CD4-positive, CD25-positive, alpha-beta regulatory T cell (primary cell): ENCODE measurements at regions not wholly inside any gene's neighbourhood (a gene's known extent, or its start where the extent isn't known, plus 50 kb on each side); places are given as distances from the start of the nearest gene placed in this dataset.

ENCODE experiments used
- ATAC-seq, 2 donors: fragments of 150-1000 bp; cut with Tn5 transposase; one replicate each; pipeline ENCODE4 v1.10.0; 2021; ENCODE audit warnings: low read depth in 2 of 2, moderate number of reproducible peaks in 2 of 2, moderate library complexity in 1 of 2
- DNase-seq, 3 donors: peaks; one replicate each; pipeline versions ENCODE4 v3.0.0 to v3.0.0-alpha.2; 2012 to 2022; ENCODE audit warnings: mixed read lengths in 1 of 3
- H3K27ac ChIP-seq: one replicate; pipeline ENCODE4 v1.7.0; 2013; ENCODE audit warnings: mild to moderate bottlenecking, low read length; ENCODE audit not compliant: insufficient read depth, poor library complexity, severe bottlenecking
- H3K27me3 ChIP-seq: one replicate; pipeline ENCODE4 v1.7.0; 2013; ENCODE audit warnings: low read length; ENCODE audit not compliant: control insufficient read depth, insufficient read depth
- H3K36me3 ChIP-seq: one replicate; pipeline ENCODE4 v1.7.0; 2013; ENCODE audit warnings: mild to moderate bottlenecking, low read length, moderate library complexity; ENCODE audit not compliant: control insufficient read depth, insufficient read depth
- H3K4me1 ChIP-seq: 2 replicates; pipeline ENCODE4 v1.7.0; 2013; ENCODE audit warnings: mild to moderate bottlenecking, low read length; ENCODE audit not compliant: insufficient read depth, control insufficient read depth, poor library complexity, severe bottlenecking
- H3K4me3 ChIP-seq: one replicate; pipeline ENCODE4 v1.7.0; 2013; ENCODE audit warnings: low read depth, mild to moderate bottlenecking, low read length, moderate library complexity
- H3K9me3 ChIP-seq, 2 experiments: 1 replicate in 1 of 2; 2 replicates in 1 of 2; pipeline ENCODE4 v1.7.0; 2013; ENCODE audit warnings: low read length in 2 of 2, mild to moderate bottlenecking in 1 of 2, moderate library complexity in 1 of 2; ENCODE audit not compliant: control insufficient read depth in 2 of 2
- H3K27ac Mint-ChIP-seq, 3 donors: one replicate each; pipeline ENCODE4 v1.8.0; 2020 to 2022; ENCODE audit warnings: mild to moderate bottlenecking in 3 of 3, mixed read lengths in 3 of 3, moderate library complexity in 2 of 3
- H3K27me3 Mint-ChIP-seq: one replicate; pipeline ENCODE4 v1.8.0; 2022; ENCODE audit warnings: mild to moderate bottlenecking, mixed read lengths
- H3K36me3 Mint-ChIP-seq: one replicate; pipeline ENCODE4 v1.8.0; 2020; ENCODE audit warnings: mixed read lengths
- H3K4me1 Mint-ChIP-seq, 4 donors: one replicate each; pipeline ENCODE4 v1.8.0; 2020 to 2022; ENCODE audit warnings: mixed read lengths in 4 of 4, mild to moderate bottlenecking in 1 of 4
- H3K4me3 Mint-ChIP-seq, 4 donors: one replicate each; pipeline ENCODE4 v1.8.0; 2020 to 2022; ENCODE audit warnings: mild to moderate bottlenecking in 4 of 4, mixed read lengths in 4 of 4, moderate library complexity in 3 of 4
- H3K9me3 Mint-ChIP-seq, 7 donors: one replicate each; pipeline ENCODE4 v1.8.0; 2020 to 2022; ENCODE audit warnings: mixed read lengths in 7 of 7, mild to moderate bottlenecking in 3 of 7, moderate library complexity in 2 of 7

DNA sequence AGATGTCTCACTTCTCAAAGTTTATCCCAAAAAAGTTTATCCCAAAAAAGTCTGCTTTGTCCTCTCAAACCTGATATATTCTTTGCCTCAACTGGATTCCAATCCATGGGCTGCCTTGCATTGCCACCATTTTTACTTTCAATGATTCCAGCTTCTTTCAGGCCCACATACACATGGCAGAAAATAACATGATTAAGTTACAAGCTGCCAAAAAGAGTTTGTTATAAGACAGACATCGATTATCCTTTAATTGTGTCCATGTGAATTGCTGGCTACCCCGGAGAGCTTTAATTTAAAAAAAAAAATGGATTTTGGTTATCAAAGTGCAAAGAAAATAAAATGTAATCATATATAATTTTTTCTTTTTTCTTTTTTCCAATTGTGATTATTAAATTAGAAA is 819.6 kb upstream of the SORCS1 start:
- Histone ChIP-seq H3K36me3 (no peaks in the 10 kb centered on the region), H3K9me3 (peaks cover 0 to 3% of the 10 kb centered on the region in 2 experiments), H3K4me3 (no peak overlapping the region), H3K4me1 (no peaks in the 10 kb centered on the region), H3K27me3 (no peaks in the 10 kb centered on the region), H3K27ac (no peak overlapping the region)
- Mint-ChIP-seq H3K4me3 (no peak overlapping the region), H3K27ac (no peak overlapping the region), H3K27me3 (no peaks in the 10 kb centered on the region), H3K9me3 (peaks cover 0 to 18% (median 4%) of the 10 kb centered on the region in 7 donors), H3K36me3 (no peaks in the 10 kb centered on the region), H3K4me1 (no peaks in the 10 kb centered on the region)
- no peak for DNase-seq
- no peak for ATAC-seq

DNA sequence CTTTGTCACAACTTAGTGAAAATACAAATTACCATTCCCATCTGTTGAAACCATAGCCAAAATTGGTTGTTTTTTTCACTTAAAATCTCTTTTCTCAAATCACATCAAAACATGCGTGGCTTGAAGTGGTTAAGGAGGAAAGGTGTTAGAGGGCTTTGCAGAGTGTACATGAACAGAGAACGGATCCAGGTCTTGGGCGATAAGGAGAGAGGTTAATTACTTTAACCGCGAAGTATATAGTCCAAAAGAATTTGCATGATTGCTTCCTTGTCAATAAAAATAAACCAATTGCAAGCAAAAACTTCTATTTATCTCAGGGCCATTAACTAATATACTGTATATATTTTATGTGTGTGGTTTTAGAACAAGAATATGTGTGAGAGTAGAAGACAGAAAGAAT is 813.9 kb upstream of the SORCS1 start:
- no peaks in the 10 kb centered on the region for H3K36me3 Mint-ChIP-seq
- ATAC-seq: no peak
- H3K36me3 ChIP-seq: no peaks in the 10 kb centered on the region
- H3K4me1 ChIP-seq: no peaks in the 10 kb centered on the region
- H3K4me1 Mint-ChIP-seq: no peaks in the 10 kb centered on the region
- no peak for DNase-seq
- peaks cover 0 to 19% of the 10 kb centered on the region in 2 experiments for H3K9me3 ChIP-seq
- peaks cover 4 to 21% (median 8%) of the 10 kb centered on the region in 7 donors for H3K9me3 Mint-ChIP-seq
- no peak overlapping the region for H3K4me3 ChIP-seq
- no peaks in the 10 kb centered on the region for H3K27me3 Mint-ChIP-seq
- no peak overlapping the region for H3K27ac ChIP-seq
- H3K4me3 Mint-ChIP-seq: no peak overlapping the region
- H3K27me3 ChIP-seq: no peaks in the 10 kb centered on the region
- H3K27ac Mint-ChIP-seq: no peak overlapping the region

DNA sequence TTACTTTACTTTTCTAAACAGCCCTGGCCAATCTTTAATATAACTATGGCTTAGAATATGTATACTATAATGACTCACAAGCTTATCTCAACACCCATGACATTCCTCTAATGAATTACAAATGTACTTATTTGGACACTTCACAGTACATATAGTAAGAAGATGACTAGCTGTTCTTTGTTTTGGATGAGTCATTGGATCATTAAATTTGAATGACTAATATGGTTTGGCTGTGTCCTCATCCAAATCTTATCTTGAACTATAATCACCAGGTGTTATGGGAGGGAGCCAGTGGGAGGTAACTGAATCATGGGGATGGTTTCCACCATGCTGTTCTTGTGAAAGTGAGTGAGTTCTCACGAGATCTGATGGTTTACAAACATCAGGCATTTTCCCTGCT is 807.5 kb upstream of the SORCS1 start:
- Mint-ChIP-seq H3K27me3 (no peaks in the 10 kb centered on the region), H3K4me3 (no peak overlapping the region), H3K4me1 (no peaks in the 10 kb centered on the region), H3K36me3 (no peaks in the 10 kb centered on the region), H3K9me3 (peaks cover 6 to 19% (median 15%) of the 10 kb centered on the region in 7 donors), H3K27ac (no peak overlapping the region)
- Histone ChIP-seq H3K36me3 (no peaks in the 10 kb centered on the region), H3K9me3 (peaks cover 0 to 8% of the 10 kb centered on the region in 2 experiments), H3K4me1 (no peaks in the 10 kb centered on the region), H3K4me3 (no peak overlapping the region), H3K27me3 (no peaks in the 10 kb centered on the region), H3K27ac (no peak overlapping the region)
- ATAC-seq (no peak), DNase-seq (no peak)

DNA sequence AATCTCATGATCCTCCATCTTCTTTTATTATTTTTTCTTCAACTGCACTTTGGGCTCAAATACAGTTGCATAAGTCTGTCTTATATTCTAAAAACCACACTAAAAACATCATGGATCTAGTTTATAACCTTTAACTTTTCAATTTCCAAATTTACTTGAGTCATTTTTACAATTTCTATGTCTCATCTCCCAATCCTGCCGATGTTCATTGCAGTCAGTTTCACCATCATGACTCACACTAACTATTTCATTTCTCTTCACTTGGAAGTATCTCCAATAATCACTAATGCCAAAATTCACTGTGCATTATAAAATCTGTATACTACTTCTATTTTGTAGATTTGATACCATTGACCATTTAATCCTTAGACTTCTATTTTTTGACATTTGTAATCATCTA is 806.9 kb upstream of the SORCS1 start:
- Histone ChIP-seq H3K4me3 (no peak overlapping the region), H3K9me3 (peaks cover 0 to 8% of the 10 kb centered on the region in 2 experiments), H3K4me1 (no peaks in the 10 kb centered on the region), H3K36me3 (no peaks in the 10 kb centered on the region), H3K27me3 (no peaks in the 10 kb centered on the region), H3K27ac (no peak overlapping the region)
- no peak overlapping the region for H3K27ac Mint-ChIP-seq
- no peak for ATAC-seq
- no peaks in the 10 kb centered on the region for H3K27me3 Mint-ChIP-seq
- H3K9me3 Mint-ChIP-seq: peaks cover 6 to 21% (median 14%) of the 10 kb centered on the region in 7 donors
- DNase-seq: no peak
- H3K4me3 Mint-ChIP-seq: no peak overlapping the region
- no peaks in the 10 kb centered on the region for H3K4me1 Mint-ChIP-seq
- no peaks in the 10 kb centered on the region for H3K36me3 Mint-ChIP-seq

DNA sequence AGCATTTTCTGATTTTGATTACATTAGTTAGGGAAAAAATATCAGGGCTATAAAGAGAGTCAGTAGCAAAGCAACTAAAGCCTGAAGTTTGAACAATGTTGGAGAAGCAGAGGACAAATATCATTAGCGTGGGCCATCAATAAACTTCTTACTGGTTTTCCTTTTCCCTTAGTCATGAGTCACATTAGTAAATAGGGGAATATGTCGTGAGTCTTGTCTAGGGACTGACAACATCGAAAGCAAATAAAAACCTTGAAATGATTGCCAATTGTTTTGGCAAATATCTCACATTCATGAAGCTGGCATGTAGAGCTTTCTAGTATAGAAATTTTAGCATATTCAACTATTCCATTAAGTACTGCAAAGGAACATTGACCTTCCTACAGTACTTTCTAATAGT is 806.0 kb upstream of the SORCS1 start:
- no peak for DNase-seq
- no peak overlapping the region for H3K4me3 Mint-ChIP-seq
- ATAC-seq: no peak

DNA sequence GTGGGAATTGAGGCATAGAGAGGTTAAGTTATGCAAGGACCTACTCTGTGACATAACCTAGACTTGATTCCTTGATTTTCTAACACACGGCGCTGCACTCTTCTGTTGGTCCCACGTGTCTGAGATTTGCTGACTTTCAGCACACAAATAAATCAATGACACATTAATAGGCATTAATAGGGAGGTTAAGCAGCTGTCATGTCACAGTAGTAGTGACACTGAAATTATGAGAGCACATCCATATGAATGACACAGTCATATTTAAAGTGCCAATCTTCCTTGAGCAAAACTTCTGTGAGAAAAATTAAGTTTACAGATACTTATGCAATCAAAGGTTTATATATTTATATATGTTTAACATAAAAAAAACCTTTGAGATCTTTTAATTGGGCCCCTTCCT is 805.4 kb upstream of the SORCS1 start:
- Mint-ChIP-seq H3K9me3 (peaks cover 1 to 20% (median 15%) of the 10 kb centered on the region in 7 donors), H3K4me3 (no peak overlapping the region), H3K36me3 (no peaks in the 10 kb centered on the region), H3K4me1 (no peaks in the 10 kb centered on the region), H3K27me3 (no peaks in the 10 kb centered on the region), H3K27ac (no peak overlapping the region)
- H3K4me3 ChIP-seq: no peak overlapping the region
- no peak overlapping the region for H3K27ac ChIP-seq
- H3K27me3 ChIP-seq: no peaks in the 10 kb centered on the region
- H3K4me1 ChIP-seq: no peaks in the 10 kb centered on the region
- no peak for ATAC-seq
- DNase-seq: no peak
- H3K36me3 ChIP-seq: no peaks in the 10 kb centered on the region
- peaks cover 0 to 3% of the 10 kb centered on the region in 2 experiments for H3K9me3 ChIP-seq

More for the DNA sequence above, 806.0 kb upstream of the SORCS1 start:
- peaks cover 0 to 5% of the 10 kb centered on the region in 2 experiments for H3K9me3 ChIP-seq
- no peaks in the 10 kb centered on the region for H3K4me1 ChIP-seq
- Mint-ChIP-seq H3K9me3 (peaks cover 3 to 19% (median 12%) of the 10 kb centered on the region in 7 donors), H3K36me3 (no peaks in the 10 kb centered on the region), H3K27me3 (no peaks in the 10 kb centered on the region), H3K4me1 (no peaks in the 10 kb centered on the region), H3K27ac (no peak overlapping the region)
- H3K4me3 ChIP-seq: no peak overlapping the region
- H3K27me3 ChIP-seq: no peaks in the 10 kb centered on the region
- no peaks in the 10 kb centered on the region for H3K36me3 ChIP-seq
- no peak overlapping the region for H3K27ac ChIP-seq

DNA sequence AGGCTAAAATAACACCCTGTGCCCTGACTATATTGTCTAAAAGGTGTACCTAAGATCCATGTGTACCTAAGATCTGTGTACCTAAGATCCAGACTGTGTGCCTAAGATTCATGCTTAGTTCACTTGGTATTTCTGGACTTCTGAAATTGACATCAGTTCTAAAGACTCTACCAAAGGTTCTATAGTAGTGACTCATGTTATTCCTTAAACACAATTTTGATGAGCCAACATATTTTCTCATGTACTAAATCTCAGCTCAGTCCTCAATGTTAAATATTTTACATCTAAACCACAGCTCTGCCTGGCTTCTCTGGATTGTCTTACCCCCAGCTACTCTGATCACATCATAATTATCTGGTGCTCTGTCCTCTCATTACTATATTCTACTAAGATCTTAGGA is 802.3 kb upstream of the SORCS1 start:
- no peak overlapping the region for H3K4me3 Mint-ChIP-seq
- no peaks in the 10 kb centered on the region for H3K27me3 ChIP-seq

DNA sequence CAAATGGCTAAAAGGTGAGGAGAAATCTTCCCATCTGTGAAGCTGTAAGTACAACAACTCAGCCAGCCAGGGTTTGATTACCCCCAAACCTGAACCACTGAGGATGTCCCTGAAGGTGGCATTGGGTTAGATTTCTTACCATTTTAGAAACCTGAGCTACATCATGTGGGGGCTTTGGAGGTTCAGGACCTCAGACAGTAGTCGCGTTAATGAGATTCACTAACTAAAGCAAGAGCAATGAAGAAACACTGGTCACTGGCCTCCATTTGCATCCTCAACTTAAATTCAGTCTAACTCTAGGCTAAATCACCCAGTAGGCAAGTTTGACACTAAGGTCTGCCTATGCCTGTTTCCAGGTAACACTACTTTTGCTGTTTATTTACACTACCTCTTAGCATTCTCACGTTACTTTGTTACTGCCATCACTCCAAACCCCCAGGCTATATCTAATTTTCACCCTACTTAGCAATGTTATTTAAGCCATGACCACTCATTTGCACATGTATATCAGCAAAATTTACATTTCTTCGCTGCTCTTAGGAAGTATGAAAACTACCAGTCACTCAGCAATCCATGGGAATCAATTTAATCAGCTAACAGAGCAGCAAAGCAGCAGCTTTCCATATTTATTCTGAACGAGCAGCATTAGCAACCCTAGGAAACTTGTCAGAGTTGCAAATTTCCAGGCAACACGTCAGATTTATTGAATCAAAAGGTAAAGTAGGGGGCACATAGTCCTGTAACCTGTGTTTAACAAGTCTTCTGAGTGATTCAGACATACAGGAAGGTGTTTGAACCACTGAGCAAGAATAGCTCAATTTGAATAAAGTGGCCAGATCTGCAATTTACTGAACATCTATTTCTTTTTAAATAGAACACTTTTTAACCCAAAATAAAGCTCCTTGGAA is 788.4 kb upstream of the SORCS1 start:
- H3K27ac ChIP-seq: no peak overlapping the region
- H3K4me1 ChIP-seq: no peaks in the 10 kb centered on the region
- Mint-ChIP-seq H3K4me3 (no peak overlapping the region), H3K9me3 (peaks cover 2 to 15% (median 9%) of the 10 kb centered on the region in 7 donors), H3K27me3 (no peaks in the 10 kb centered on the region), H3K36me3 (no peaks in the 10 kb centered on the region), H3K27ac (no peak overlapping the region), H3K4me1 (no peaks in the 10 kb centered on the region)
- DNase-seq (no peak), ATAC-seq (no peak)
- H3K36me3 ChIP-seq: no peaks in the 10 kb centered on the region
- H3K4me3 ChIP-seq: no peak overlapping the region
- no peaks in the 10 kb centered on the region for H3K27me3 ChIP-seq
- no peaks in the 10 kb centered on the region for H3K9me3 ChIP-seq

More for the DNA sequence above, 802.3 kb upstream of the SORCS1 start:
- Histone ChIP-seq H3K9me3 (no peaks in the 10 kb centered on the region), H3K4me1 (no peaks in the 10 kb centered on the region), H3K4me3 (no peak overlapping the region), H3K36me3 (no peaks in the 10 kb centered on the region), H3K27ac (no peak overlapping the region)
- H3K27ac Mint-ChIP-seq: no peak overlapping the region
- no peaks in the 10 kb centered on the region for H3K27me3 Mint-ChIP-seq
- H3K9me3 Mint-ChIP-seq: peaks cover 0 to 21% (median 10%) of the 10 kb centered on the region in 7 donors
- H3K4me1 Mint-ChIP-seq: no peaks in the 10 kb centered on the region
- DNase-seq: no peak
- no peaks in the 10 kb centered on the region for H3K36me3 Mint-ChIP-seq
- no peak for ATAC-seq
